ENCODE measurements at regions not wholly inside any gene's neighbourhood (a gene's known extent, or its start where the extent isn't known, plus 50 kb on each side); places are given as distances from the start of the nearest gene placed in this dataset.

GRCh38 chr2:236658974-236659757 is 89.5 kb downstream of the ACKR3 start:
- Histone ChIP-seq H3K27me3 (ENCODE audit: insufficient read depth, low read depth, low read length) (no peaks in the 10 kb centered on the region), H3K79me2 (replicated peaks; ENCODE audit: insufficient read depth, low read length) (no peaks in the 10 kb centered on the region), H2AFZ (ENCODE audit: low read depth, low read length) (no peak overlapping the region)

GRCh38 chr2:236659758-236660150 is 90.1 kb downstream of the ACKR3 start:
- Histone ChIP-seq H3K27ac (ENCODE audit: low read length) (no peak overlapping the region), H3K9ac (ENCODE audit: low read length) (no peak overlapping the region), H3K9me3 (ENCODE audit: low read length) (no peaks in the 10 kb centered on the region), H3K9me2 (ENCODE audit: insufficient read depth, low read length) (no peaks in the 10 kb centered on the region), H3K79me2 (replicated peaks; ENCODE audit: insufficient read depth, low read length) (no peaks in the 10 kb centered on the region), H3K27me3 (ENCODE audit: insufficient read depth, low read depth, low read length) (no peaks in the 10 kb centered on the region), H4K20me1 (ENCODE audit: insufficient read depth) (no peaks in the 10 kb centered on the region), H3K4me3 (ENCODE audit: low read length) (no peak overlapping the region), H3K36me3 (ENCODE audit: insufficient read depth, low read length) (no peaks in the 10 kb centered on the region), H3K4me2 (ENCODE audit: low read length) (no peak overlapping the region), H3F3A (ENCODE audit: insufficient read depth, low read length, poor library complexity, severe bottlenecking) (no peaks in the 10 kb centered on the region), H2AFZ (ENCODE audit: low read depth, low read length) (no peak overlapping the region)
- TF ChIP-seq POLR2AphosphoS5 (IDR thresholded peaks at IDR 0.05) (peak; percentile 47), EP300 (conservative IDR thresholded peaks at IDR 0.05; ENCODE audit: poor library complexity, severe bottlenecking) (no peak)

More at GRCh38 chr2:236658974-236659757, 89.5 kb downstream of the ACKR3 start:
- TF ChIP-seq RAD21 (conservative IDR thresholded peaks at IDR 0.05): no peak
- TF ChIP-seq CTCF (IDR thresholded peaks at IDR 0.05; ENCODE audit: poor library complexity, severe bottlenecking): no peak
- no peak for TF ChIP-seq TAF1 (IDR thresholded peaks at IDR 0.05; ENCODE audit: low read depth)
- no peak for TF ChIP-seq EZH2 (IDR thresholded peaks at IDR 0.05; ENCODE audit: borderline replicate concordance, insufficient read depth, low read length, poor library complexity, severe bottlenecking)
- no peak for TF ChIP-seq SMC3 (conservative IDR thresholded peaks at IDR 0.05; ENCODE audit: poor library complexity)
- no peak for TF ChIP-seq REST (IDR thresholded peaks at IDR 0.05; ENCODE audit: borderline replicate concordance)
- TF ChIP-seq POLR2AphosphoS5 (IDR thresholded peaks at IDR 0.05): no peak
- no peak for TF ChIP-seq EP300 (conservative IDR thresholded peaks at IDR 0.05; ENCODE audit: poor library complexity, severe bottlenecking)
- TF ChIP-seq MXI1 (conservative IDR thresholded peaks at IDR 0.05; ENCODE audit: poor library complexity, severe bottlenecking): no peak
- H3K27ac ChIP-seq (ENCODE audit: low read length): no peak overlapping the region
- no peaks in the 10 kb centered on the region for H3K9me3 ChIP-seq (ENCODE audit: low read length)
- H3K4me2 ChIP-seq (ENCODE audit: low read length): no peak overlapping the region
- H3K9ac ChIP-seq (ENCODE audit: low read length): no peak overlapping the region
- H4K20me1 ChIP-seq (ENCODE audit: insufficient read depth): no peaks in the 10 kb centered on the region
- H3F3A ChIP-seq (ENCODE audit: insufficient read depth, low read length, poor library complexity, severe bottlenecking): no peaks in the 10 kb centered on the region
- H3K36me3 ChIP-seq (ENCODE audit: insufficient read depth, low read length): no peaks in the 10 kb centered on the region
- no peaks in the 10 kb centered on the region for H3K9me2 ChIP-seq (ENCODE audit: insufficient read depth, low read length)
- no peak overlapping the region for H3K4me3 ChIP-seq (ENCODE audit: low read length)

All from neural cell (in vitro differentiated cells).